ENCODE measurements at regions not wholly inside any gene's neighbourhood (a gene's known extent, or its start where the extent isn't known, plus 50 kb on each side); places are given as distances from the start of the nearest gene placed in this dataset.

GRCh38 chr16:13816701-13817100, 103.3 kb upstream of the ERCC4 start:
- Histone ChIP-seq H2AFZ (ENCODE audit: low read depth, low read length) (no peak overlapping the region), H3K9me1 (replicated peaks; ENCODE audit: control insufficient read depth, extremely low read depth, insufficient read depth, low read length) (no peaks in the 10 kb centered on the region), H3K9me3 (replicated peaks; ENCODE audit: control insufficient read depth, insufficient read depth, low read length) (no peaks in the 10 kb centered on the region), H3K9ac (replicated peaks; ENCODE audit: extremely low read depth, insufficient read depth, low read length) (no peak overlapping the region), H3K27me3 (ENCODE audit: control insufficient read depth in 2 of 2, insufficient read depth in 2 of 2, low read length in 2 of 2) (no peaks in the 10 kb centered on the region), H4K20me1 (replicated peaks; ENCODE audit: control insufficient read depth, extremely low read depth, insufficient read depth, low read length) (no peaks in the 10 kb centered on the region), H3K36me3 (ENCODE audit: control insufficient read depth in 2 of 2, extremely low read depth in 1 of 2, insufficient read depth in 2 of 2, low read length in 2 of 2) (no peaks in the 10 kb centered on the region), H3K27ac (ENCODE audit: insufficient read depth, low read depth, low read length) (no peak overlapping the region), H3K4me2 (ENCODE audit: insufficient read depth, low read length) (no peak overlapping the region), H3K4me3 (replicated peaks in 1 of 3; ENCODE audit: insufficient read depth in 1 of 3, low read depth in 1 of 3, low read length in 3 of 3) (no peak overlapping the region), H3K79me2 (ENCODE audit: control insufficient read depth, insufficient read depth, low read length) (no peaks in the 10 kb centered on the region), H3K4me1 (ENCODE audit: control insufficient read depth, extremely low read depth, insufficient read depth, low read length) (no peaks in the 10 kb centered on the region)
- dilution Hi-C loops (cut with MboI; ENCODE audit: extremely low pct_ligation_motif_present, low sequenced_read_pairs) (no loop called here), intact Hi-C loops (cut with micrococcal nuclease) (no loop called here)
- no TSS peak for BruUV-seq (replicated peaks)
- ChIA-PET CTCF (interaction anchor here (0.6 kb wide), 1 partner anchor 70 kb away, joined by 3 read pairs; no protein-coding TSS in a partner anchor), POLR2A (no interaction called here)
- DNase-seq (ENCODE audit: low read depth, low spot score) = no peak
- FAIRE-seq = no peak
- TF ChIP-seq GATA2 (IDR thresholded peaks at IDR 0.05; ENCODE audit: insufficient read depth, insufficient read length, low read depth, low read length) = no peak
- no peak for TF ChIP-seq JUN (IDR thresholded peaks at IDR 0.05; ENCODE audit: borderline replicate concordance, insufficient read depth, insufficient read length, low read depth)

- FAIRE-seq (no peak), DNase-seq (ENCODE audit: low read depth, low spot score) (no peak)
- ChIA-PET CTCF (no interaction called here), POLR2A (no interaction called here)
- no peak overlapping the region for H3K9ac ChIP-seq (replicated peaks; ENCODE audit: extremely low read depth, insufficient read depth, low read length)
- peaks cover 1% of the 10 kb centered on the region for H3K9me3 ChIP-seq (replicated peaks; ENCODE audit: control insufficient read depth, insufficient read depth, low read length)
- H2AFZ ChIP-seq (ENCODE audit: low read depth, low read length) = no peak overlapping the region
- intact Hi-C loops (cut with micrococcal nuclease) (no loop called here), dilution Hi-C loops (cut with MboI; ENCODE audit: extremely low pct_ligation_motif_present, low sequenced_read_pairs) (no loop called here)
- no peaks in the 10 kb centered on the region for H3K9me1 ChIP-seq (replicated peaks; ENCODE audit: control insufficient read depth, extremely low read depth, insufficient read depth, low read length)
- H3K36me3 ChIP-seq (ENCODE audit: control insufficient read depth in 2 of 2, extremely low read depth in 1 of 2, insufficient read depth in 2 of 2, low read length in 2 of 2) = no peaks in the 10 kb centered on the region
- no peak overlapping the region for H3K4me3 ChIP-seq (replicated peaks in 1 of 3; ENCODE audit: insufficient read depth in 1 of 3, low read depth in 1 of 3, low read length in 3 of 3)
- H3K27me3 ChIP-seq (ENCODE audit: control insufficient read depth in 2 of 2, insufficient read depth in 2 of 2, low read length in 2 of 2) = no peaks in the 10 kb centered on the region
- H3K79me2 ChIP-seq (ENCODE audit: control insufficient read depth, insufficient read depth, low read length) = no peaks in the 10 kb centered on the region
- no peaks in the 10 kb centered on the region for H4K20me1 ChIP-seq (replicated peaks; ENCODE audit: control insufficient read depth, extremely low read depth, insufficient read depth, low read length)
- H3K4me2 ChIP-seq (ENCODE audit: insufficient read depth, low read length) = no peak overlapping the region
- no TSS peak for BruUV-seq (replicated peaks)
- no peak for TF ChIP-seq JUN (IDR thresholded peaks at IDR 0.05; ENCODE audit: borderline replicate concordance, insufficient read depth, insufficient read length, low read depth)
- H3K27ac ChIP-seq (ENCODE audit: insufficient read depth, low read depth, low read length) = no peak overlapping the region
- no peaks in the 10 kb centered on the region for H3K4me1 ChIP-seq (ENCODE audit: control insufficient read depth, extremely low read depth, insufficient read depth, low read length)
Observed at GRCh38 chr16:13823501-13823900, 96.5 kb upstream of the ERCC4 start.

Measured in endothelial cell of umbilical vein (primary cell).